WTC11 (cell line): ENCODE measurements at regions not wholly inside any gene's neighbourhood (a gene's known extent, or its start where the extent isn't known, plus 50 kb on each side); places are given as distances from the start of the nearest gene placed in this dataset.

Source experiments
- ATAC-seq: fragments of 200-7000 bp; cut with Tn5 transposase; 2 replicates; pipeline ENCODE4 v1.10.0; 2021; ENCODE audit warnings: mild to moderate bottlenecking, moderate library complexity
- CTCF ChIA-PET: fragments of 300-600 bp; sonication (Branson Sonifier 250); formaldehyde crosslinking; loops from one replicate; lab custom pipeline; 2021; ENCODE audit warnings: antibody characterized with exemption; lab: Charles Lee
- POLR2A ChIA-PET: fragments of 350-600 bp; sonication (Branson Sonifier 250); formaldehyde crosslinking; loops from one replicate; lab custom pipeline; 2021; ENCODE audit warnings: antibody characterized with exemption; lab: Charles Lee
- DNase-seq: peaks from one replicate; pipeline ENCODE4 v3.0.0; 2021; ENCODE audit warnings: low spot score
- H3K27ac Mint-ChIP-seq: 2 replicates; pipeline ENCODE4 v1.8.0; 2021; ENCODE audit warnings: mixed read lengths
- H3K27me3 Mint-ChIP-seq: 2 replicates; pipeline ENCODE4 v1.8.0; 2021; ENCODE audit warnings: low read depth, mild to moderate bottlenecking, moderate library complexity, mixed read lengths
- H3K36me3 Mint-ChIP-seq: 2 replicates; pipeline ENCODE4 v1.8.0; 2021; ENCODE audit warnings: mixed read lengths
- H3K4me1 Mint-ChIP-seq: 2 replicates; pipeline ENCODE4 v1.8.0; 2022; ENCODE audit warnings: mixed read lengths
- H3K4me3 Mint-ChIP-seq: 2 replicates; pipeline ENCODE4 v1.8.0; 2021; ENCODE audit warnings: mild to moderate bottlenecking, moderate library complexity, mixed read lengths
- H3K9me3 Mint-ChIP-seq: 2 replicates; pipeline ENCODE4 v1.8.0; 2021; ENCODE audit warnings: mixed read lengths
- CREM ChIP-seq: sonication (generic); formaldehyde crosslinking; IDR thresholded peaks from 2 replicates; pipeline ENCODE4 v1.8.1; 2022; ENCODE audit warnings: mild to moderate bottlenecking, missing genetic modification reagents, moderate library complexity
- GRHL2 ChIP-seq: fragments of 250-450 bp; sonication (Bioruptor Pico); IDR thresholded peaks from 2 replicates; pipeline ENCODE4 v1.8.0; 2022; ENCODE audit warnings: mild to moderate bottlenecking, moderate library complexity; ENCODE audit not compliant: insufficient replicate concordance, severe bottlenecking
- NFYB ChIP-seq: sonication (generic); formaldehyde crosslinking; conservative IDR thresholded peaks from 2 replicates; pipeline ENCODE4 v1.8.0; 2022; ENCODE audit warnings: low read depth, missing genetic modification reagents
- RORB ChIP-seq: fragments of 250-450 bp; sonication (Bioruptor Pico); IDR thresholded peaks from 2 replicates; pipeline ENCODE4 v1.9.0; 2021; ENCODE audit warnings: mild to moderate bottlenecking
- SMAD3 ChIP-seq: sonication (generic); formaldehyde crosslinking; IDR thresholded peaks from 2 replicates; pipeline ENCODE4 v1.8.0; 2022; ENCODE audit warnings: missing genetic modification reagents, mild to moderate bottlenecking, borderline replicate concordance
- SMAD4 ChIP-seq: sonication (generic); formaldehyde crosslinking; IDR thresholded peaks from 2 replicates; pipeline ENCODE4 v1.8.0; 2022; ENCODE audit warnings: mild to moderate bottlenecking, missing genetic modification reagents
- ZNF121 ChIP-seq: sonication (generic); formaldehyde crosslinking; IDR thresholded peaks from 2 replicates; pipeline ENCODE4 v1.8.0; 2023; ENCODE audit warnings: missing genetic modification reagents
- ZNF138 ChIP-seq: sonication (generic); formaldehyde crosslinking; conservative IDR thresholded peaks from 2 replicates; pipeline ENCODE4 v1.8.1; 2022; ENCODE audit warnings: mild to moderate bottlenecking, moderate library complexity, missing genetic modification reagents
- ZNF219 ChIP-seq: sonication (generic); formaldehyde crosslinking; IDR thresholded peaks from 2 replicates; pipeline ENCODE4 v1.8.0; 2023; ENCODE audit warnings: missing genetic modification reagents, mild to moderate bottlenecking, borderline replicate concordance
- ZNF263 ChIP-seq: sonication (generic); formaldehyde crosslinking; IDR thresholded peaks from 2 replicates; pipeline ENCODE4 v1.8.1; 2022; ENCODE audit warnings: low read depth, mild to moderate bottlenecking, moderate library complexity, missing genetic modification reagents
- ZNF423 ChIP-seq: fragments of 250-450 bp; sonication (Bioruptor Pico); IDR thresholded peaks from 2 replicates; pipeline ENCODE4 v2.1.2; 2022; ENCODE audit warnings: mild to moderate bottlenecking, moderate library complexity
- TF ChIP-seq, protein P1 (sequence below): sonication (generic); formaldehyde crosslinking; conservative IDR thresholded peaks from 2 replicates; pipeline ENCODE4 v1.8.1; 2023; ENCODE audit warnings: mild to moderate bottlenecking, low read depth, missing genetic modification reagents, moderate library complexity
- TF ChIP-seq, protein P2 (sequence below): sonication (generic); formaldehyde crosslinking; IDR thresholded peaks from 2 replicates; pipeline ENCODE4 v1.8.0; 2022; ENCODE audit warnings: mild to moderate bottlenecking, missing genetic modification reagents
- TF ChIP-seq, protein P3 (sequence below): fragments of 250-450 bp; sonication (Bioruptor Pico); IDR thresholded peaks from 2 replicates; pipeline ENCODE4 v2.1.2; 2022; ENCODE audit warnings: mild to moderate bottlenecking, moderate library complexity
- TF ChIP-seq, protein P4 (sequence below): fragments of 250-450 bp; sonication (Bioruptor Pico); IDR thresholded peaks from 2 replicates; pipeline ENCODE4 v1.9.0; 2021; ENCODE audit warnings: moderate library complexity, mild to moderate bottlenecking, inconsistent platforms, borderline replicate concordance
- TF ChIP-seq, protein P5 (sequence below): sonication (generic); formaldehyde crosslinking; IDR thresholded peaks from 2 replicates; pipeline ENCODE4 v1.8.1; 2022; ENCODE audit warnings: low read depth, missing genetic modification reagents, borderline replicate concordance
- TF ChIP-seq, protein P6 (sequence below): sonication (generic); formaldehyde crosslinking; IDR thresholded peaks from 2 replicates; pipeline ENCODE4 v1.8.0; 2022; ENCODE audit warnings: mild to moderate bottlenecking, missing genetic modification reagents
- TF ChIP-seq, protein P7 (sequence below): sonication (generic); formaldehyde crosslinking; IDR thresholded peaks from 2 replicates; pipeline ENCODE4 v1.8.0; 2023; ENCODE audit warnings: missing genetic modification reagents
- TF ChIP-seq, protein P8 (sequence below): fragments of 200-600 bp; IDR thresholded peaks from 2 replicates; pipeline ENCODE4 v1.8.0; 2022; ENCODE audit warnings: antibody characterized with exemption

DNA sequence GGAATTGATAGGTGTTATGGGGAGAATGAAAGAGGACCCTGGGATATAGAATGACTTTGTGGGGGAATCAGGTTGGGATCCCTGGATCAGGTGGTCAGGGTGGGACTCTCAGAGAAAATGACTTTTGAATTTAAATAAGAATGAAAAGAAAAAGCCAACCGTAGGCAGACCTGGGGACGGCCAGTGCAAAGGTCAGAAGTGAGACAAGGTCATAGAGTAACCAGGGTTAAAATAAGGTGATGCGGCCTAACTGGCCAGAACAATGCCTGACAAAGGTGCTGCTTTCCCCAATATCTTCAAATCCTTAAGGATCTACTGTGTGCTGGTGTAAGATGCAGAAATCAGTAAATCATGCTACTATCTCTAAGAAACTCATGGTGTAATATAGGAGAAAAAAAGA lies 238.4 kb upstream of the JUN start (continued):
- TF ChIP-seq, protein P1, sequence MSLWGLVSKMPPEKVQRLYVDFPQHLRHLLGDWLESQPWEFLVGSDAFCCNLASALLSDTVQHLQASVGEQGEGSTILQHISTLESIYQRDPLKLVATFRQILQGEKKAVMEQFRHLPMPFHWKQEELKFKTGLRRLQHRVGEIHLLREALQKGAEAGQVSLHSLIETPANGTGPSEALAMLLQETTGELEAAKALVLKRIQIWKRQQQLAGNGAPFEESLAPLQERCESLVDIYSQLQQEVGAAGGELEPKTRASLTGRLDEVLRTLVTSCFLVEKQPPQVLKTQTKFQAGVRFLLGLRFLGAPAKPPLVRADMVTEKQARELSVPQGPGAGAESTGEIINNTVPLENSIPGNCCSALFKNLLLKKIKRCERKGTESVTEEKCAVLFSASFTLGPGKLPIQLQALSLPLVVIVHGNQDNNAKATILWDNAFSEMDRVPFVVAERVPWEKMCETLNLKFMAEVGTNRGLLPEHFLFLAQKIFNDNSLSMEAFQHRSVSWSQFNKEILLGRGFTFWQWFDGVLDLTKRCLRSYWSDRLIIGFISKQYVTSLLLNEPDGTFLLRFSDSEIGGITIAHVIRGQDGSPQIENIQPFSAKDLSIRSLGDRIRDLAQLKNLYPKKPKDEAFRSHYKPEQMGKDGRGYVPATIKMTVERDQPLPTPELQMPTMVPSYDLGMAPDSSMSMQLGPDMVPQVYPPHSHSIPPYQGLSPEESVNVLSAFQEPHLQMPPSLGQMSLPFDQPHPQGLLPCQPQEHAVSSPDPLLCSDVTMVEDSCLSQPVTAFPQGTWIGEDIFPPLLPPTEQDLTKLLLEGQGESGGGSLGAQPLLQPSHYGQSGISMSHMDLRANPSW (CRISPR knock-in tag): no peak
- TF ChIP-seq ZNF219 (CRISPR knock-in tag) (no peak), GRHL2 (no peak), CREM (CRISPR knock-in tag) (no peak), SMAD3 (CRISPR knock-in tag) (no peak)
- TF ChIP-seq, protein P2, sequence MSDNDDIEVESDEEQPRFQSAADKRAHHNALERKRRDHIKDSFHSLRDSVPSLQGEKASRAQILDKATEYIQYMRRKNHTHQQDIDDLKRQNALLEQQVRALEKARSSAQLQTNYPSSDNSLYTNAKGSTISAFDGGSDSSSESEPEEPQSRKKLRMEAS (CRISPR knock-in tag): no peak
- TF ChIP-seq, protein P3, sequence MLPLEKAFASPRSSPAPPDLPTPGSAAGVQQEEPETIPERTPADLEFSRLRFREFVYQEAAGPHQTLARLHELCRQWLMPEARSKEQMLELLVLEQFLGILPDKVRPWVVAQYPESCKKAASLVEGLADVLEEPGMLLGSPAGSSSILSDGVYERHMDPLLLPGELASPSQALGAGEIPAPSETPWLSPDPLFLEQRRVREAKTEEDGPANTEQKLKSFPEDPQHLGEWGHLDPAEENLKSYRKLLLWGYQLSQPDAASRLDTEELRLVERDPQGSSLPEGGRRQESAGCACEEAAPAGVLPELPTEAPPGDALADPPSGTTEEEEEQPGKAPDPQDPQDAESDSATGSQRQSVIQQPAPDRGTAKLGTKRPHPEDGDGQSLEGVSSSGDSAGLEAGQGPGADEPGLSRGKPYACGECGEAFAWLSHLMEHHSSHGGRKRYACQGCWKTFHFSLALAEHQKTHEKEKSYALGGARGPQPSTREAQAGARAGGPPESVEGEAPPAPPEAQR (CRISPR knock-in tag): no peak
- TF ChIP-seq, protein P4, sequence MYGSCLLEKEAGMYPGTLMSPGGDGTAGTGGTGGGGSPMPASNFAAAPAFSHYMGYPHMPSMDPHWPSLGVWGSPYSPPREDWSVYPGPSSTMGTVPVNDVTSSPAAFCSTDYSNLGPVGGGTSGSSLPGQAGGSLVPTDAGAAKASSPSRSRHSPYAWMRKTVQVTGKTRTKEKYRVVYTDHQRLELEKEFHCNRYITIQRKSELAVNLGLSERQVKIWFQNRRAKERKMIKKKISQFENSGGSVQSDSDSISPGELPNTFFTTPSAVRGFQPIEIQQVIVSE (CRISPR knock-in tag): no peak
- TF ChIP-seq, protein P5, sequence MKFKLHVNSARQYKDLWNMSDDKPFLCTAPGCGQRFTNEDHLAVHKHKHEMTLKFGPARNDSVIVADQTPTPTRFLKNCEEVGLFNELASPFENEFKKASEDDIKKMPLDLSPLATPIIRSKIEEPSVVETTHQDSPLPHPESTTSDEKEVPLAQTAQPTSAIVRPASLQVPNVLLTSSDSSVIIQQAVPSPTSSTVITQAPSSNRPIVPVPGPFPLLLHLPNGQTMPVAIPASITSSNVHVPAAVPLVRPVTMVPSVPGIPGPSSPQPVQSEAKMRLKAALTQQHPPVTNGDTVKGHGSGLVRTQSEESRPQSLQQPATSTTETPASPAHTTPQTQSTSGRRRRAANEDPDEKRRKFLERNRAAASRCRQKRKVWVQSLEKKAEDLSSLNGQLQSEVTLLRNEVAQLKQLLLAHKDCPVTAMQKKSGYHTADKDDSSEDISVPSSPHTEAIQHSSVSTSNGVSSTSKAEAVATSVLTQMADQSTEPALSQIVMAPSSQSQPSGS (CRISPR knock-in tag): no peak

DNA sequence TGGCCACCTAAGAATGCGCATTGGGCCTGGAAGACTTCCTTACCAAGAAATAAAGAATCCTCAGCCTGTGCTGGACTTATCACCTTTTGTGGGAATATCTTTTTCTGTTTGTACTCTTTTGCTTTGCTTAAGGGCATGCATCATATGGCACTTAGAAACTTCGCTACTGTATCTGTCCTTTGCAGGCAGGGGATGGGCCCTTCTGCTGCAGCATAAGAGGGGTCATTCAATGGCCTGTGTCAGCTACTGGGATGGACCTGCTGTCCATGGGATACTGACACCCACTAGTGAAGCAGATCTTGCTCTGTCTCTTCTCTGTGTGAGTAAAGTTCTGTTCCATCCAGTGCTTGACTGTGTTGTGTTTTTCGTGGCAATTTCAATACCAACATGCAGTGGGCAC lies 239.0 kb upstream of the JUN start:
- no peak overlapping the region for H3K27ac Mint-ChIP-seq
- POLR2A ChIA-PET: no interaction called here
- peaks cover 2% of the 10 kb centered on the region for H3K27me3 Mint-ChIP-seq
- H3K4me3 Mint-ChIP-seq: no peak overlapping the region
- CTCF ChIA-PET: no interaction called here
- TF ChIP-seq ZNF263 (CRISPR knock-in tag) (no peak), ZNF121 (CRISPR knock-in tag) (no peak), NFYB (no peak), SMAD4 (no peak), RORB (no peak), ZNF138 (no peak), ZNF423 (CRISPR knock-in tag) (no peak)
- TF ChIP-seq, protein P6, sequence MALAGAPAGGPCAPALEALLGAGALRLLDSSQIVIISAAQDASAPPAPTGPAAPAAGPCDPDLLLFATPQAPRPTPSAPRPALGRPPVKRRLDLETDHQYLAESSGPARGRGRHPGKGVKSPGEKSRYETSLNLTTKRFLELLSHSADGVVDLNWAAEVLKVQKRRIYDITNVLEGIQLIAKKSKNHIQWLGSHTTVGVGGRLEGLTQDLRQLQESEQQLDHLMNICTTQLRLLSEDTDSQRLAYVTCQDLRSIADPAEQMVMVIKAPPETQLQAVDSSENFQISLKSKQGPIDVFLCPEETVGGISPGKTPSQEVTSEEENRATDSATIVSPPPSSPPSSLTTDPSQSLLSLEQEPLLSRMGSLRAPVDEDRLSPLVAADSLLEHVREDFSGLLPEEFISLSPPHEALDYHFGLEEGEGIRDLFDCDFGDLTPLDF (CRISPR knock-in tag): no peak
- TF ChIP-seq, protein P7, sequence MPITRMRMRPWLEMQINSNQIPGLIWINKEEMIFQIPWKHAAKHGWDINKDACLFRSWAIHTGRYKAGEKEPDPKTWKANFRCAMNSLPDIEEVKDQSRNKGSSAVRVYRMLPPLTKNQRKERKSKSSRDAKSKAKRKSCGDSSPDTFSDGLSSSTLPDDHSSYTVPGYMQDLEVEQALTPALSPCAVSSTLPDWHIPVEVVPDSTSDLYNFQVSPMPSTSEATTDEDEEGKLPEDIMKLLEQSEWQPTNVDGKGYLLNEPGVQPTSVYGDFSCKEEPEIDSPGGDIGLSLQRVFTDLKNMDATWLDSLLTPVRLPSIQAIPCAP (CRISPR knock-in tag): no peak
- TF ChIP-seq, protein P8, sequence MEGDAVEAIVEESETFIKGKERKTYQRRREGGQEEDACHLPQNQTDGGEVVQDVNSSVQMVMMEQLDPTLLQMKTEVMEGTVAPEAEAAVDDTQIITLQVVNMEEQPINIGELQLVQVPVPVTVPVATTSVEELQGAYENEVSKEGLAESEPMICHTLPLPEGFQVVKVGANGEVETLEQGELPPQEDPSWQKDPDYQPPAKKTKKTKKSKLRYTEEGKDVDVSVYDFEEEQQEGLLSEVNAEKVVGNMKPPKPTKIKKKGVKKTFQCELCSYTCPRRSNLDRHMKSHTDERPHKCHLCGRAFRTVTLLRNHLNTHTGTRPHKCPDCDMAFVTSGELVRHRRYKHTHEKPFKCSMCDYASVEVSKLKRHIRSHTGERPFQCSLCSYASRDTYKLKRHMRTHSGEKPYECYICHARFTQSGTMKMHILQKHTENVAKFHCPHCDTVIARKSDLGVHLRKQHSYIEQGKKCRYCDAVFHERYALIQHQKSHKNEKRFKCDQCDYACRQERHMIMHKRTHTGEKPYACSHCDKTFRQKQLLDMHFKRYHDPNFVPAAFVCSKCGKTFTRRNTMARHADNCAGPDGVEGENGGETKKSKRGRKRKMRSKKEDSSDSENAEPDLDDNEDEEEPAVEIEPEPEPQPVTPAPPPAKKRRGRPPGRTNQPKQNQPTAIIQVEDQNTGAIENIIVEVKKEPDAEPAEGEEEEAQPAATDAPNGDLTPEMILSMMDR: no peak
- TF ChIP-seq, all 79 proteins: peak for 0
- Mint-ChIP-seq H3K4me1 (peaks cover 8% of the 10 kb centered on the region), H3K9me3 (peaks cover 14% of the 10 kb centered on the region), H3K36me3 (peaks cover 14% of the 10 kb centered on the region)
- ATAC-seq (no peak), DNase-seq (no peak)
